ENCODE measurements at regions not wholly inside any gene's neighbourhood (a gene's known extent, or its start where the extent isn't known, plus 50 kb on each side); places are given as distances from the start of the nearest gene placed in this dataset.

GRCh38 chr7:120089968-120090367 is 183.0 kb upstream of the KCND2 start:
- peak; percentile 38 for TF ChIP-seq CTCF (conservative IDR thresholded peaks at IDR 0.05; ENCODE audit: low read depth, low read length)
- DNase-seq (ENCODE audit: low read depth): peak; percentile 35
- no peak overlapping the region for H3K4me3 ChIP-seq (ENCODE audit: low read depth, low read length)

GRCh38 chr7:120091807-120092206 is 181.2 kb upstream of the KCND2 start:
- no peak for DNase-seq (ENCODE audit: low read depth)

GRCh38 chr7:120097020-120097419 is 176.0 kb upstream of the KCND2 start:
- DNase-seq (ENCODE audit: low read depth): no peak
- no peak overlapping the region for H3K4me3 ChIP-seq (ENCODE audit: low read depth, low read length)
- TF ChIP-seq CTCF (conservative IDR thresholded peaks at IDR 0.05; ENCODE audit: low read depth, low read length): no peak

More at GRCh38 chr7:120091807-120092206, 181.2 kb upstream of the KCND2 start:
- no peak for TF ChIP-seq CTCF (conservative IDR thresholded peaks at IDR 0.05; ENCODE audit: low read depth, low read length)
- no peak overlapping the region for H3K4me3 ChIP-seq (ENCODE audit: low read depth, low read length)

- TF ChIP-seq CTCF (conservative IDR thresholded peaks at IDR 0.05; ENCODE audit: low read depth, low read length): no peak
- DNase-seq (ENCODE audit: low read depth): no peak
- H3K4me3 ChIP-seq (ENCODE audit: low read depth, low read length): no peak overlapping the region
Observed at GRCh38 chr7:120097774-120098173, 175.2 kb upstream of the KCND2 start.

- no peak for DNase-seq (ENCODE audit: low read depth)
- TF ChIP-seq CTCF (conservative IDR thresholded peaks at IDR 0.05; ENCODE audit: low read depth, low read length): no peak
- no peak overlapping the region for H3K4me3 ChIP-seq (ENCODE audit: low read depth, low read length)
Observed at GRCh38 chr7:120108376-120108775, 164.6 kb upstream of the KCND2 start.

- DNase-seq (ENCODE audit: low read depth): peak; percentile 1
- TF ChIP-seq CTCF (conservative IDR thresholded peaks at IDR 0.05; ENCODE audit: low read depth, low read length): no peak
- H3K4me3 ChIP-seq (ENCODE audit: low read depth, low read length): no peak overlapping the region
Observed at GRCh38 chr7:120110169-120110568, 162.8 kb upstream of the KCND2 start.

- DNase-seq (ENCODE audit: low read depth): no peak
- H3K4me3 ChIP-seq (ENCODE audit: low read depth, low read length): no peak overlapping the region
- no peak for TF ChIP-seq CTCF (conservative IDR thresholded peaks at IDR 0.05; ENCODE audit: low read depth, low read length)
Observed at GRCh38 chr7:120114626-120115025, 158.3 kb upstream of the KCND2 start.

All from choroid plexus epithelial cell (primary cell).